GM12878 (cell line): ENCODE measurements at regions not wholly inside any gene's neighbourhood (a gene's known extent, or its start where the extent isn't known, plus 50 kb on each side); places are given as distances from the start of the nearest gene placed in this dataset.

Source experiments
- ATAC-seq: fragments of 200-7000 bp; cut with Tn5 transposase; 3 replicates; pipeline ENCODE4 v1.9.1; 2020; ENCODE audit warnings: mild to moderate bottlenecking, moderate library complexity
- BruUV-seq: library from RNA; stranded (reverse); fragments of 400-500 nt; replicated peaks from 2 replicates; lab custom pipeline; 2021; lab: Mats Ljungman, UMichigan
- CTCF ChIA-PET: fragments of 300-600 bp; sonication (Branson Sonifier 250); formaldehyde crosslinking; extraction: SDS; loops from one replicate; lab custom pipeline; 2021; ENCODE audit warnings: inconsistent platforms; lab: Yijun Ruan, JAX
- POLR2A ChIA-PET: fragments of 350-600 bp; formaldehyde crosslinking; extraction: SDS; loops from one replicate; lab custom pipeline; 2021; ENCODE audit warnings: inconsistent platforms; lab: Charles Lee
- RAD21 ChIA-PET: fragments of 300-600 bp; sonication (Branson Sonifier 250); formaldehyde crosslinking; loops from one replicate; lab custom pipeline; 2023; ENCODE audit warnings: antibody characterized with exemption; ENCODE audit not compliant: unreplicated experiment; lab: Charles Lee
- SMC1A ChIA-PET: fragments of 300-600 bp; sonication (Branson Sonifier 250); formaldehyde crosslinking; loops from one replicate; lab custom pipeline; 2023; ENCODE audit not compliant: unreplicated experiment, uncharacterized antibody; lab: Charles Lee
- DNase-seq: peaks from one replicate; pipeline ENCODE4 v3.0.0-alpha.2; 2011; ENCODE audit warnings: low read depth, low spot score
- FAIRE-seq: peaks from 3 replicates; lab custom pipeline; 2011; peaks lifted over from hg19 to GRCh38; lab: Jason Lieb, UNC
- H2AFZ ChIP-seq: 2 replicates; pipeline ENCODE4 v1.6.0; 2011; ENCODE audit warnings: low read depth, low read length, control low read depth; ENCODE audit not compliant: control insufficient read depth
- H3K27ac ChIP-seq: 2 replicates; pipeline ENCODE4 v1.5.1; 2011; ENCODE audit warnings: control low read depth; ENCODE audit not compliant: control insufficient read depth, insufficient read depth
- H3K27me3 ChIP-seq, 2 experiments: replicated peaks in 1 of 2; 2 replicates each; pipeline versions ENCODE4 v1.6.0 to v1.6.1; 2011; ENCODE audit warnings: low read length in 1 of 2; ENCODE audit not compliant: control insufficient read depth in 2 of 2, insufficient read depth in 2 of 2
- H3K36me3 ChIP-seq, 2 experiments: 2 replicates each; pipeline ENCODE4 v1.5.1; 2011; ENCODE audit warnings: low read length in 1 of 2; ENCODE audit not compliant: control insufficient read depth in 2 of 2, insufficient read depth in 2 of 2
- H3K4me1 ChIP-seq: 2 replicates; pipeline ENCODE4 v1.6.1; 2011; ENCODE audit warnings: mild to moderate bottlenecking, low read length, moderate library complexity, mixed read lengths; ENCODE audit not compliant: control insufficient read depth, insufficient read depth
- H3K4me2 ChIP-seq: 2 replicates; pipeline ENCODE4 v1.6.0; 2011; ENCODE audit warnings: control low read depth; ENCODE audit not compliant: control insufficient read depth, insufficient read depth
- H3K4me3 ChIP-seq: fragments of 200-600 bp; sonication (generic); 2 replicates; pipeline ENCODE4 v1.5.1; 2016
- H3K79me2 ChIP-seq: 2 replicates; pipeline ENCODE4 v1.6.0; 2011; ENCODE audit warnings: low read length; ENCODE audit not compliant: control insufficient read depth, insufficient read depth
- H3K9ac ChIP-seq: 2 replicates; pipeline ENCODE4 v1.8.0; 2011; ENCODE audit warnings: low read length, control low read depth, mixed read lengths; ENCODE audit not compliant: control insufficient read depth, insufficient read depth
- H3K9me3 ChIP-seq: replicated peaks from 3 replicates; pipeline ENCODE4 v1.5.1; 2011; ENCODE audit warnings: mild to moderate bottlenecking, low read length; ENCODE audit not compliant: control insufficient read depth, insufficient read depth
- H4K20me1 ChIP-seq: 2 replicates; pipeline ENCODE4 v1.6.0; 2011; ENCODE audit not compliant: control insufficient read depth, insufficient read depth
- BCL3 ChIP-seq: IDR thresholded peaks from 2 replicates; pipeline ENCODE4 v1.6.1; 2011; ENCODE audit warnings: borderline replicate concordance, low read depth, mild to moderate bottlenecking, moderate library complexity, low read length; ENCODE audit not compliant: insufficient read depth, poor library complexity, severe bottlenecking
- CEBPZ ChIP-seq: fragments of 150-350 bp; IDR thresholded peaks from 2 replicates; pipeline ENCODE4 v1.6.1; 2016; ENCODE audit warnings: low read depth, low read length
- CREM ChIP-seq: IDR thresholded peaks from 2 replicates; pipeline ENCODE4 v1.6.1; 2014; ENCODE audit warnings: antibody characterized with exemption, low read depth
- FOXK2 ChIP-seq: fragments of 450-650 bp; IDR thresholded peaks from 2 replicates; pipeline ENCODE4 v1.6.1; 2017; ENCODE audit warnings: mild to moderate bottlenecking, moderate library complexity
- MYB ChIP-seq: fragments of 150-350 bp; IDR thresholded peaks from 2 replicates; pipeline ENCODE4 v1.6.1; 2014; ENCODE audit warnings: mild to moderate bottlenecking, low read depth, low read length, borderline replicate concordance
- NFYB ChIP-seq: IDR thresholded peaks from 2 replicates; pipeline ENCODE4 v1.6.1; 2011; ENCODE audit warnings: low read depth, mild to moderate bottlenecking, low read length, improper control_type of control experiment, moderate library complexity; ENCODE audit not compliant: insufficient read depth
- NR2C1 ChIP-seq: fragments of 450-650 bp; IDR thresholded peaks from 2 replicates; pipeline ENCODE4 v1.6.1; 2017; ENCODE audit warnings: antibody characterized with exemption, mild to moderate bottlenecking, moderate library complexity
- PBX3 ChIP-seq: IDR thresholded peaks from 2 replicates; pipeline ENCODE4 v1.6.1; 2011; ENCODE audit warnings: mild to moderate bottlenecking, low read depth, low read length, moderate library complexity; ENCODE audit not compliant: insufficient replicate concordance
- RB1 ChIP-seq: fragments of 450-650 bp; formaldehyde crosslinking; IDR thresholded peaks from 2 replicates; pipeline ENCODE4 v1.6.1; 2017; ENCODE audit warnings: mild to moderate bottlenecking, borderline replicate concordance
- RBBP5 ChIP-seq: fragments of 200-600 bp; sonication (generic); conservative IDR thresholded peaks from 2 replicates; pipeline ENCODE4 v1.6.1; 2016
- SMC3 ChIP-seq: IDR thresholded peaks from 2 replicates; pipeline ENCODE4 v1.6.1; 2011; ENCODE audit warnings: low read length, improper control_type of control experiment, borderline replicate concordance
- SPI1 ChIP-seq: IDR thresholded peaks from 2 replicates; pipeline ENCODE4 v1.6.1; 2011; ENCODE audit warnings: low read depth, mild to moderate bottlenecking, low read length, moderate library complexity, borderline replicate concordance; ENCODE audit not compliant: insufficient read depth
- ZBED1 ChIP-seq: IDR thresholded peaks from 2 replicates; pipeline ENCODE4 v1.6.1; 2016; ENCODE audit warnings: borderline replicate concordance
- in situ Hi-C: fragments of 300-500 bp; cut with MboI; formaldehyde crosslinking; loops from 9 replicates; pipeline ENCODE4 v1.14.3; 2018; ENCODE audit warnings: mixed read lengths
- intact Hi-C: fragments of 100-400 bp; cut with micrococcal nuclease; formaldehyde crosslinking; loops from one replicate; pipeline ENCODE4 v1.14.2; 2022; ENCODE audit not compliant: unreplicated experiment

- TF ChIP-seq SPI1 (no peak), ZBED1 (no peak), FOXK2 (no peak), CREM (no peak), NFYB (no peak)
Observed at GRCh38 chr13:54383604-54384003, 1355.0 kb downstream of the OLFM4 start (continued).

- Histone ChIP-seq H3K4me3 (no peak overlapping the region), H3K27ac (no peak overlapping the region), H3K27me3 (no peaks in the 10 kb centered on the region), H3K4me2 (no peak overlapping the region), H3K36me3 (no peaks in the 10 kb centered on the region)
- BruUV-seq = no TSS peak
- ChIA-PET RAD21 (no interaction called here), SMC1A (no interaction called here)
- in situ Hi-C loops = no loop called here
- no peak for TF ChIP-seq SMC3
- TF ChIP-seq PBX3 = no peak
- no peak for TF ChIP-seq RB1
- TF ChIP-seq NR2C1 = no peak
- TF ChIP-seq CEBPZ = no peak
- TF ChIP-seq BCL3 = no peak
- TF ChIP-seq MYB = no peak
- TF ChIP-seq RBBP5 = no peak
- TF ChIP-seq, all 136 proteins: peak for 0
- intact Hi-C loops = no loop called here
- Histone ChIP-seq H4K20me1 (no peaks in the 10 kb centered on the region), H3K9ac (no peak overlapping the region), H2AFZ (no peak overlapping the region), H3K4me1 (no peaks in the 10 kb centered on the region), H3K79me2 (no peaks in the 10 kb centered on the region), H3K9me3 (no peaks in the 10 kb centered on the region)
- no peak for DNase-seq
- no peak for ATAC-seq
- ChIA-PET CTCF (interaction anchor here (1.0 kb wide), 1 partner anchor 11 kb away, joined by 3 read pairs; no protein-coding TSS in a partner anchor), POLR2A (no interaction called here)
- no peak for FAIRE-seq
Observed at GRCh38 chr13:54387625-54388024, 1359.0 kb downstream of the OLFM4 start.
